ENCODE measurements at regions not wholly inside any gene's neighbourhood (a gene's known extent, or its start where the extent isn't known, plus 50 kb on each side); places are given as distances from the start of the nearest gene placed in this dataset.

DNA sequence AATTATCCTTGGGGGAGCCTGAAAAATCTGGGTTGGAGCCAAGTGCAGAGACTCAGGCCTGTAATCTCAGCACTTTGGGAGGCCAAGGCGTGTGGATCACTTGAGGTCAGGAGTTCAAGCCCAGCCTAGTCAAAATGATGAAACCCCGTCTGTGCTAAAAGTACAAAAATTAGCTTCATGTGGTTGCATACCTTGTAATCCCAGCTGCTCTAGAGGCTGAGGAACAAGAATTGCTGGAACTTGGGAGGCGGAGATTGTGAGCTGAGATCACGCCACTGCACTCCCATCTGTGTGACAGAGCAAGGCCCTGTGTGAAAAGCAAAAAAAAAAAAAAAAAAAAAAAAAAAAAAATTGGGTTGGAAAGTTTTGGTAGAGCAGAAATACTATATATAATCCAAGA lies 1563.6 kb upstream of the PRMT6 start:
- Histone ChIP-seq H3K36me3 (no peaks in the 10 kb centered on the region), H3K4me3 (no peak overlapping the region), H3K27me3 (no peaks in the 10 kb centered on the region), H3K9me3 (no peaks in the 10 kb centered on the region), H3K4me1 (no peaks in the 10 kb centered on the region), H3K27ac (no peak overlapping the region)
- ATAC-seq (ENCODE audit: low FRiP score in 2 of 2) (no peak), DNase-seq (no peak)
- TF ChIP-seq EP300 (IDR thresholded peaks at IDR 0.05), result no peak
- TF ChIP-seq POLR2A (IDR thresholded peaks at IDR 0.05), result no peak
- no peak for TF ChIP-seq POLR2AphosphoS5 (IDR thresholded peaks at IDR 0.05)
- TF ChIP-seq, protein P1, sequence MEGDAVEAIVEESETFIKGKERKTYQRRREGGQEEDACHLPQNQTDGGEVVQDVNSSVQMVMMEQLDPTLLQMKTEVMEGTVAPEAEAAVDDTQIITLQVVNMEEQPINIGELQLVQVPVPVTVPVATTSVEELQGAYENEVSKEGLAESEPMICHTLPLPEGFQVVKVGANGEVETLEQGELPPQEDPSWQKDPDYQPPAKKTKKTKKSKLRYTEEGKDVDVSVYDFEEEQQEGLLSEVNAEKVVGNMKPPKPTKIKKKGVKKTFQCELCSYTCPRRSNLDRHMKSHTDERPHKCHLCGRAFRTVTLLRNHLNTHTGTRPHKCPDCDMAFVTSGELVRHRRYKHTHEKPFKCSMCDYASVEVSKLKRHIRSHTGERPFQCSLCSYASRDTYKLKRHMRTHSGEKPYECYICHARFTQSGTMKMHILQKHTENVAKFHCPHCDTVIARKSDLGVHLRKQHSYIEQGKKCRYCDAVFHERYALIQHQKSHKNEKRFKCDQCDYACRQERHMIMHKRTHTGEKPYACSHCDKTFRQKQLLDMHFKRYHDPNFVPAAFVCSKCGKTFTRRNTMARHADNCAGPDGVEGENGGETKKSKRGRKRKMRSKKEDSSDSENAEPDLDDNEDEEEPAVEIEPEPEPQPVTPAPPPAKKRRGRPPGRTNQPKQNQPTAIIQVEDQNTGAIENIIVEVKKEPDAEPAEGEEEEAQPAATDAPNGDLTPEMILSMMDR (IDR thresholded peaks at IDR 0.05), result no peak
- 76 to 81% methylated on average over 4 of the region's 4 CpGs for WGBS, 2 donors

DNA sequence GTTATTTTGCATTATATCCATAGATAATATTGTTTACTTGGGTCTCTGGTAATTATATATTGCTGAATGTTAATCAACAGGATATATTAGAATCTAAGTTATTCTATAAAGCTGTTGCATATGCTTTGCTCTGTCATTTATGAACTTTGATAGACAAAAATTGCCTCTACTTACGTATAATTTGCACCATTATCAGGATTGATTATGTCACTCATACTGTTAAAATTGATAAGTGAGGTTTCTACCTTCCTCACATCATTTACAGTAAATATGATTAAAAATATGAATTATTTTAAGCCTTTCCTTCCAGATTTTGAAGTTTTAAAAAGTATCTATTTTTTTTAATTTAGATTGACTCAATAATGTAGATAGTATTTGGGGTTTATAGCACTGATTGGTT lies 1540.4 kb upstream of the PRMT6 start:
- WGBS, 2 donors, result 0 to 82% methylated on average over 1 of the region's 1 CpG
- no peak overlapping the region for H3K4me3 ChIP-seq
- TF ChIP-seq POLR2AphosphoS5 (IDR thresholded peaks at IDR 0.05), result no peak
- TF ChIP-seq, protein P1 (IDR thresholded peaks at IDR 0.05), result no peak
- no peak for TF ChIP-seq EP300 (IDR thresholded peaks at IDR 0.05)
- no peak for TF ChIP-seq POLR2A (IDR thresholded peaks at IDR 0.05)
- ATAC-seq (ENCODE audit: low FRiP score in 2 of 2) (no peak), DNase-seq (no peak)
- H3K27ac ChIP-seq, result no peak overlapping the region
- H3K27me3 ChIP-seq, result no peaks in the 10 kb centered on the region
- no peaks in the 10 kb centered on the region for H3K4me1 ChIP-seq
- H3K36me3 ChIP-seq, result no peaks in the 10 kb centered on the region
- no peaks in the 10 kb centered on the region for H3K9me3 ChIP-seq

DNA sequence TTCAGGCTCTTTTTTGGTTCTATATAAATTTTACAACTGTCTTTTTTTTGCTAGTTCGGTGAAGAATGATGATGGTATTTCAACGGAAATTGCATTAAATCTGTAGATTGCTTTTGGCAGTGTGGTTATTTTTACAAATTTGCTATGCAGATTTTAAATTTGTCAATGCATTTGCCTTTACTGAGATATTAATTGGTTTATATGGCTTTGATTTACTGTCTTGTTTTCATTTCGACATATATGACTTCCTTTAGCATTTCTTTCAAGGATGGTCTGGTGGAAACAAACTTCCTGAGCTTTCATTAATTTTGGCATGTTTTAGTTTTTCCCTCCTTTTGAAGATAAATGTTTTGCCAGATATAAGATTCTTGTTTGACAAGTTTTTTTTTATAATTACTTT lies 1522.5 kb upstream of the PRMT6 start:
- no peak for DNase-seq
- 86% methylated on average over 3 of the region's 3 CpGs for WGBS, 2 donors

DNA sequence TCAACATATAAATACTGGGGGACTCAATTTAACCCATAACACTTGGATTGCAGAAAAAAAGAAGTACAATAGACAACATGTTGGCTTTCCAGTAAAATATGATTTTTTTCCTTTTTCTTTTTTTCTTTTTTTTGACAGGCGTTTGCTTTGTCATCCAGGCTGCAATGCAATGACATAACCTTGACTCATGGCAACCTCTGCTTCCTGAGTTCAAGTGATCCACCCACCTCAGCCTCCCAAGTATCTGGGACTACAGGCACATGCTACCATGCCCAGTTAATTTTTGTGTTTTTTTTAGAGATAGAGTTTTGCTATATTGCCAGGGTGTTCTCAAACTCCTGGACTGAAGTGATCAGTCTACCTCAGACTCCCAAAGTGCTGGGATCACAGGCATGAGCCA lies 1512.0 kb upstream of the PRMT6 start:
- no peak for DNase-seq
- no peaks in the 10 kb centered on the region for H3K27me3 ChIP-seq
- no peak for ATAC-seq (ENCODE audit: low FRiP score in 2 of 2)
- H3K9me3 ChIP-seq, result no peaks in the 10 kb centered on the region
- TF ChIP-seq POLR2AphosphoS5 (IDR thresholded peaks at IDR 0.05) (no peak), EP300 (IDR thresholded peaks at IDR 0.05) (no peak), POLR2A (IDR thresholded peaks at IDR 0.05) (no peak)
- TF ChIP-seq, protein P1 (IDR thresholded peaks at IDR 0.05), result no peak
- H3K36me3 ChIP-seq, result no peaks in the 10 kb centered on the region
- WGBS, 2 donors, result 73 to 78% methylated on average over 1 of the region's 1 CpG
- no peak overlapping the region for H3K27ac ChIP-seq
- no peak overlapping the region for H3K4me3 ChIP-seq
- H3K4me1 ChIP-seq, result no peaks in the 10 kb centered on the region

More for the DNA sequence above, 1522.5 kb upstream of the PRMT6 start:
- TF ChIP-seq POLR2AphosphoS5 (IDR thresholded peaks at IDR 0.05) (no peak), EP300 (IDR thresholded peaks at IDR 0.05) (no peak), POLR2A (IDR thresholded peaks at IDR 0.05) (no peak)
- TF ChIP-seq, protein P1 (IDR thresholded peaks at IDR 0.05), result no peak
- ATAC-seq (ENCODE audit: low FRiP score in 2 of 2), result no peak
- H3K27me3 ChIP-seq, result no peaks in the 10 kb centered on the region
- H3K4me1 ChIP-seq, result no peaks in the 10 kb centered on the region
- peaks cover 0 to 6% (median 3%) of the 10 kb centered on the region in 4 donors for H3K9me3 ChIP-seq
- H3K27ac ChIP-seq, result no peak overlapping the region
- H3K4me3 ChIP-seq, result no peak overlapping the region
- H3K36me3 ChIP-seq, result no peaks in the 10 kb centered on the region

DNA sequence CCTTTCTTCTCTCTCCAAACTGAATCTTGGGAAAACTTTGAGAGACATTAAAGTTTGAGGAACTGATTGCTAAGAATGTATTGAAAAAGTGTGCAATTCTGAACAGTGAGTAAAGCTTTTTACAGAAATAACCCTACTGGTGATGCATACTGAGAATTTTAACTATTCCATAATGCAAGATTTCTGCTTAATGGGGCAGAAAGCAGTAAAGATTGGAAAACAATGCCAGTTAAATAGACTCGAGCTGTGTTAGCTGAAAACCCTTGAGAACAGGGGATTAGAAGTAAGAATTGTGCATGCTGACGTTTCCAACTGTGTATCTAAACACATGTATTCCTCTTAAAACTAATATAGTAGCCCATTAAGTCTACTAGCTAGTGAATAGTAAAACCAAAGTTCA lies 1500.2 kb upstream of the PRMT6 start:
- Histone ChIP-seq H3K36me3 (no peaks in the 10 kb centered on the region), H3K27me3 (peaks cover 0 to 2% (median 0%) of the 10 kb centered on the region in 4 donors), H3K4me1 (no peaks in the 10 kb centered on the region), H3K27ac (no peak overlapping the region), H3K9me3 (no peaks in the 10 kb centered on the region), H3K4me3 (no peak overlapping the region)
- WGBS, 2 donors, result 52 to 63% methylated on average over 2 of the region's 2 CpGs
- ATAC-seq (ENCODE audit: low FRiP score in 2 of 2) (no peak), DNase-seq (no peak)
- no peak for TF ChIP-seq EP300 (IDR thresholded peaks at IDR 0.05)
- TF ChIP-seq, protein P1 (IDR thresholded peaks at IDR 0.05), result no peak
- no peak for TF ChIP-seq POLR2AphosphoS5 (IDR thresholded peaks at IDR 0.05)
- no peak for TF ChIP-seq POLR2A (IDR thresholded peaks at IDR 0.05)
